Transverse colon (tissue), 4 donors: ENCODE measurements at regions not wholly inside any gene's neighbourhood (a gene's known extent, or its start where the extent isn't known, plus 50 kb on each side); places are given as distances from the start of the nearest gene placed in this dataset.

ENCODE experiments used
- DNase-seq: peaks from one replicate; pipeline ENCODE4 v3.0.0-alpha.2; 2019
- H3K27ac ChIP-seq, 4 donors: fragments of 200-600 bp; sonication (generic); 2 replicates each; pipeline ENCODE4 v1.5.1; 2016 to 2018; ENCODE audit warnings: inconsistent platforms in 4 of 4
- H3K27me3 ChIP-seq: fragments of 200-600 bp; sonication (generic); 2 replicates; pipeline ENCODE4 v1.5.1; 2017; ENCODE audit warnings: inconsistent platforms
- H3K36me3 ChIP-seq, 4 donors: fragments of 200-600 bp; sonication (generic); 2 replicates each; pipeline ENCODE4 v1.5.1; 2017 to 2019; ENCODE audit warnings: inconsistent platforms in 4 of 4
- H3K4me1 ChIP-seq, 4 donors: fragments of 200-600 bp; sonication (generic); 2 replicates each; pipeline ENCODE4 v1.5.1; 2017 to 2020; ENCODE audit warnings: inconsistent platforms in 4 of 4
- H3K4me3 ChIP-seq, 4 donors: fragments of 200-600 bp; sonication (generic); 1 replicate in 1 of 4; 2 replicates in 3 of 4; pipeline versions ENCODE4 v1.5.1 to v1.6.1; 2017 to 2019; ENCODE audit warnings: inconsistent platforms in 4 of 4
- H3K9me3 ChIP-seq, 2 donors: fragments of 200-600 bp; sonication (generic); 2 replicates each; pipeline ENCODE4 v1.5.1; 2017 to 2019; ENCODE audit warnings: inconsistent platforms in 2 of 2
- CTCF ChIP-seq, 5 experiments: fragments of 200-600 bp in 3 of 5; fragments of 450-650 bp in 2 of 5; sonication (generic) in 3 of 5; IDR thresholded peaks; 1 replicate in 2 of 5; 2 replicates in 3 of 5; pipeline ENCODE4 v1.5.1; 2016 to 2017; ENCODE audit warnings: antibody characterized with exemption in 5 of 5, inconsistent platforms in 3 of 5, mild to moderate bottlenecking in 2 of 5, moderate library complexity in 1 of 5
- EP300 ChIP-seq: sonication (generic); formaldehyde crosslinking; IDR thresholded peaks from one replicate; pipeline ENCODE4 v1.6.1; 2017; ENCODE audit warnings: antibody characterized with exemption, low read depth
- POLR2A ChIP-seq: fragments of 450-650 bp; IDR thresholded peaks from one replicate; pipeline ENCODE4 v1.6.1; 2016; ENCODE audit warnings: antibody characterized with exemption, mild to moderate bottlenecking, moderate library complexity
- POLR2AphosphoS5 ChIP-seq, 3 donors: sonication (generic); formaldehyde crosslinking; IDR thresholded peaks; one replicate each; pipeline ENCODE4 v1.6.1; 2016; ENCODE audit warnings: antibody characterized with exemption in 3 of 3
- WGBS, 2 donors: methylation state at CpG; one replicate each; pipeline ENCODE4 v1.1.5; 2018; ENCODE audit warnings: low coverage in 1 of 2; 5-methylcytosine and 5-hydroxymethylcytosine counted together
- in situ Hi-C, 4 donors: fragments of 200-750 bp; cut with MboI; loops; one replicate each; pipeline versions ENCODE4 v1.15.0 to v1.15.1; 2017; ENCODE audit warnings: low sequenced_read_pairs in 3 of 4, low pct_ligation_motif_present in 1 of 4, low pct_unique_long_range_greater_than_20kb in 1 of 4
- intact Hi-C: fragments of 100-400 bp; cut with DNase I; formaldehyde crosslinking; loops from one replicate; pipeline ENCODE4 v1.15.1; 2023; ENCODE audit warnings: low total_unique reads

GRCh38 chr5:17396247-17396646, 101.8 kb upstream of the TAF11L2 start:
- Histone ChIP-seq H3K9me3 (no peaks in the 10 kb centered on the region), H3K27me3 (peaks cover 6% of the 10 kb centered on the region), H3K36me3 (no peaks in the 10 kb centered on the region), H3K4me3 (no peak overlapping the region), H3K27ac (no peak overlapping the region), H3K4me1 (no peaks in the 10 kb centered on the region)
- intact Hi-C loops (no loop called here), in situ Hi-C loops (no loop called here)
- 61 to 75% methylated on average over 4 of the region's 4 CpGs for WGBS, 2 donors
- no peak for TF ChIP-seq CTCF (IDR thresholded peaks at IDR 0.05)
- TF ChIP-seq POLR2A, result no peak
- TF ChIP-seq POLR2AphosphoS5 (IDR thresholded peaks at IDR 0.05), result no peak
- TF ChIP-seq EP300, result no peak
- no peak for DNase-seq

- H3K9me3 ChIP-seq, result no peaks in the 10 kb centered on the region
- TF ChIP-seq CTCF (IDR thresholded peaks at IDR 0.05) (no peak), EP300 (no peak), POLR2AphosphoS5 (IDR thresholded peaks at IDR 0.05) (no peak), POLR2A (no peak)
- H3K4me3 ChIP-seq, result no peak overlapping the region
- H3K36me3 ChIP-seq, result no peaks in the 10 kb centered on the region
- H3K27ac ChIP-seq, result no peak overlapping the region
- peaks cover 0 to 9% (median 0%) of the 10 kb centered on the region in 4 donors for H3K4me1 ChIP-seq
- 41 to 42% methylated on average over 4 of the region's 4 CpGs for WGBS, 2 donors
- peaks cover 8% of the 10 kb centered on the region for H3K27me3 ChIP-seq
- intact Hi-C loops, result no loop called here
- DNase-seq, result no peak
- in situ Hi-C loops, result no loop called here
These were observed 99.6 kb upstream of the TAF11L2 start for GRCh38 chr5:17398431-17398830.

- Histone ChIP-seq H3K9me3 (no peaks in the 10 kb centered on the region), H3K27ac (no peak overlapping the region), H3K36me3 (no peaks in the 10 kb centered on the region), H3K4me3 (no peak overlapping the region), H3K27me3 (peaks cover 8% of the 10 kb centered on the region), H3K4me1 (peaks cover 0 to 9% (median 0%) of the 10 kb centered on the region in 4 donors)
- in situ Hi-C loops, result no loop called here
- no peak for DNase-seq
- intact Hi-C loops, result no loop called here
- WGBS, 2 donors, result 77 to 87% methylated on average over 7 of the region's 7 CpGs
- TF ChIP-seq CTCF (IDR thresholded peaks at IDR 0.05) (no peak), POLR2A (no peak), POLR2AphosphoS5 (IDR thresholded peaks at IDR 0.05) (no peak), EP300 (no peak)
These were observed 98.9 kb upstream of the TAF11L2 start for GRCh38 chr5:17398866-17399835.

GRCh38 chr5:17399931-17400330, 98.1 kb upstream of the TAF11L2 start:
- Histone ChIP-seq H3K27me3 (peaks cover 8% of the 10 kb centered on the region), H3K9me3 (no peaks in the 10 kb centered on the region), H3K4me3 (no peak overlapping the region), H3K36me3 (no peaks in the 10 kb centered on the region), H3K4me1 (peaks cover 0 to 9% (median 0%) of the 10 kb centered on the region in 4 donors), H3K27ac (no peak overlapping the region)
- intact Hi-C loops, result no loop called here
- in situ Hi-C loops, result no loop called here
- 74 to 89% methylated on average over 3 of the region's 3 CpGs for WGBS, 2 donors
- DNase-seq, result no peak
- TF ChIP-seq CTCF (IDR thresholded peaks at IDR 0.05), result no peak
- no peak for TF ChIP-seq POLR2AphosphoS5 (IDR thresholded peaks at IDR 0.05)
- TF ChIP-seq EP300, result no peak
- TF ChIP-seq POLR2A, result no peak
